ENCODE measurements at regions not wholly inside any gene's neighbourhood (a gene's known extent, or its start where the extent isn't known, plus 50 kb on each side); places are given as distances from the start of the nearest gene placed in this dataset.
"Not testable (repeated sequence)": the region's sequence is repeated elsewhere in the genome, so short reads cannot be mapped to it uniquely, and the experiment has no call there.

GRCh38 chr4:107409872-107410271 is 310.2 kb downstream of the PAPSS1 start:
- H3K4me1 ChIP-seq (ENCODE audit: insufficient read depth, low read length, poor library complexity, severe bottlenecking); H3K9me3 ChIP-seq (ENCODE audit: insufficient read depth, low read depth, low read length); H3K4me3 ChIP-seq (ENCODE audit: low read length, poor library complexity, severe bottlenecking); H3K27me3 ChIP-seq (ENCODE audit: insufficient read depth, low read length, poor library complexity, severe bottlenecking); H3F3A ChIP-seq (ENCODE audit: low read depth); H2AFZ ChIP-seq (ENCODE audit: low read length); H4K20me1 ChIP-seq (ENCODE audit: insufficient read depth, low read length, poor library complexity, severe bottlenecking); H3K36me3 ChIP-seq (ENCODE audit: insufficient read depth, low read length); H3K79me2 ChIP-seq (ENCODE audit: insufficient read depth, low read length); H3K9me2 ChIP-seq (replicated peaks; ENCODE audit: low read depth, low read length); H3K9ac ChIP-seq (ENCODE audit: low read depth, low read length, poor library complexity, severe bottlenecking); H3K4me2 ChIP-seq (ENCODE audit: low read depth, low read length, poor library complexity, severe bottlenecking): not testable (repeated sequence)

- Histone ChIP-seq H3K79me2 (ENCODE audit: insufficient read depth, low read length) (no peaks in the 10 kb centered on the region), H3K27me3 (ENCODE audit: insufficient read depth, low read length, poor library complexity, severe bottlenecking) (no peaks in the 10 kb centered on the region), H3K36me3 (ENCODE audit: insufficient read depth, low read length) (no peaks in the 10 kb centered on the region), H2AFZ (ENCODE audit: low read length) (no peak overlapping the region), H3K4me2 (ENCODE audit: low read depth, low read length, poor library complexity, severe bottlenecking) (no peak overlapping the region), H3F3A (ENCODE audit: low read depth) (no peaks in the 10 kb centered on the region), H3K4me3 (ENCODE audit: low read length, poor library complexity, severe bottlenecking) (no peak overlapping the region), H3K4me1 (ENCODE audit: insufficient read depth, low read length, poor library complexity, severe bottlenecking) (no peaks in the 10 kb centered on the region), H3K9me2 (replicated peaks; ENCODE audit: low read depth, low read length) (no peaks in the 10 kb centered on the region), H3K9ac (ENCODE audit: low read depth, low read length, poor library complexity, severe bottlenecking) (no peak overlapping the region), H3K9me3 (ENCODE audit: insufficient read depth, low read depth, low read length) (no peaks in the 10 kb centered on the region), H4K20me1 (ENCODE audit: insufficient read depth, low read length, poor library complexity, severe bottlenecking) (no peaks in the 10 kb centered on the region)
- TF ChIP-seq, protein P1, sequence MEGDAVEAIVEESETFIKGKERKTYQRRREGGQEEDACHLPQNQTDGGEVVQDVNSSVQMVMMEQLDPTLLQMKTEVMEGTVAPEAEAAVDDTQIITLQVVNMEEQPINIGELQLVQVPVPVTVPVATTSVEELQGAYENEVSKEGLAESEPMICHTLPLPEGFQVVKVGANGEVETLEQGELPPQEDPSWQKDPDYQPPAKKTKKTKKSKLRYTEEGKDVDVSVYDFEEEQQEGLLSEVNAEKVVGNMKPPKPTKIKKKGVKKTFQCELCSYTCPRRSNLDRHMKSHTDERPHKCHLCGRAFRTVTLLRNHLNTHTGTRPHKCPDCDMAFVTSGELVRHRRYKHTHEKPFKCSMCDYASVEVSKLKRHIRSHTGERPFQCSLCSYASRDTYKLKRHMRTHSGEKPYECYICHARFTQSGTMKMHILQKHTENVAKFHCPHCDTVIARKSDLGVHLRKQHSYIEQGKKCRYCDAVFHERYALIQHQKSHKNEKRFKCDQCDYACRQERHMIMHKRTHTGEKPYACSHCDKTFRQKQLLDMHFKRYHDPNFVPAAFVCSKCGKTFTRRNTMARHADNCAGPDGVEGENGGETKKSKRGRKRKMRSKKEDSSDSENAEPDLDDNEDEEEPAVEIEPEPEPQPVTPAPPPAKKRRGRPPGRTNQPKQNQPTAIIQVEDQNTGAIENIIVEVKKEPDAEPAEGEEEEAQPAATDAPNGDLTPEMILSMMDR (conservative IDR thresholded peaks at IDR 0.05; ENCODE audit: low read length) = no peak
- no peak for TF ChIP-seq EZH2phosphoT487 (IDR thresholded peaks at IDR 0.05; ENCODE audit: borderline replicate concordance)
Observed at GRCh38 chr4:107408968-107409367, 311.1 kb downstream of the PAPSS1 start.

GRCh38 chr4:107404591-107405300 is 315.3 kb downstream of the PAPSS1 start:
- Histone ChIP-seq H3K27me3 (ENCODE audit: insufficient read depth, low read length, poor library complexity, severe bottlenecking) (no peaks in the 10 kb centered on the region), H3K36me3 (ENCODE audit: insufficient read depth, low read length) (no peaks in the 10 kb centered on the region), H3K9me2 (replicated peaks; ENCODE audit: low read depth, low read length) (no peaks in the 10 kb centered on the region), H3K79me2 (ENCODE audit: insufficient read depth, low read length) (no peaks in the 10 kb centered on the region), H3K4me2 (ENCODE audit: low read depth, low read length, poor library complexity, severe bottlenecking) (no peak overlapping the region), H3K9me3 (ENCODE audit: insufficient read depth, low read depth, low read length) (no peaks in the 10 kb centered on the region), H3F3A (ENCODE audit: low read depth) (no peaks in the 10 kb centered on the region), H3K4me3 (ENCODE audit: low read length, poor library complexity, severe bottlenecking) (no peak overlapping the region), H3K4me1 (ENCODE audit: insufficient read depth, low read length, poor library complexity, severe bottlenecking) (no peaks in the 10 kb centered on the region), H3K9ac (ENCODE audit: low read depth, low read length, poor library complexity, severe bottlenecking) (no peak overlapping the region), H2AFZ (ENCODE audit: low read length) (no peak overlapping the region), H4K20me1 (ENCODE audit: insufficient read depth, low read length, poor library complexity, severe bottlenecking) (no peaks in the 10 kb centered on the region)
- TF ChIP-seq EZH2phosphoT487 (IDR thresholded peaks at IDR 0.05; ENCODE audit: borderline replicate concordance) = no peak
- TF ChIP-seq, protein P1 (conservative IDR thresholded peaks at IDR 0.05; ENCODE audit: low read length) = no peak

- H3K9ac ChIP-seq (ENCODE audit: low read depth, low read length, poor library complexity, severe bottlenecking) = no peak overlapping the region
- H3K9me3 ChIP-seq (ENCODE audit: insufficient read depth, low read depth, low read length) = no peaks in the 10 kb centered on the region
- 0 out of 2 replicates have a peak, but pooled peaks cover 5% of the 10 kb centered on the region for H3K9me2 ChIP-seq (replicated peaks; ENCODE audit: low read depth, low read length)
- H3K4me3 ChIP-seq (ENCODE audit: low read length, poor library complexity, severe bottlenecking) = no peak overlapping the region
- no peaks in the 10 kb centered on the region for H3K27me3 ChIP-seq (ENCODE audit: insufficient read depth, low read length, poor library complexity, severe bottlenecking)
- no peak for TF ChIP-seq EZH2phosphoT487 (IDR thresholded peaks at IDR 0.05; ENCODE audit: borderline replicate concordance)
- TF ChIP-seq, protein P1 (conservative IDR thresholded peaks at IDR 0.05; ENCODE audit: low read length) = no peak
- H3K79me2 ChIP-seq (ENCODE audit: insufficient read depth, low read length) = no peaks in the 10 kb centered on the region
- H3K4me1 ChIP-seq (ENCODE audit: insufficient read depth, low read length, poor library complexity, severe bottlenecking) = no peaks in the 10 kb centered on the region
- H3F3A ChIP-seq (ENCODE audit: low read depth) = no peaks in the 10 kb centered on the region
- H4K20me1 ChIP-seq (ENCODE audit: insufficient read depth, low read length, poor library complexity, severe bottlenecking) = no peaks in the 10 kb centered on the region
- no peaks in the 10 kb centered on the region for H3K36me3 ChIP-seq (ENCODE audit: insufficient read depth, low read length)
- no peak overlapping the region for H3K4me2 ChIP-seq (ENCODE audit: low read depth, low read length, poor library complexity, severe bottlenecking)
- H2AFZ ChIP-seq (ENCODE audit: low read length) = no peak overlapping the region
Observed at GRCh38 chr4:107402291-107402690, 317.7 kb downstream of the PAPSS1 start.

Data from Loucy (cell line).